Psoas muscle (tissue), 7 donors: ENCODE measurements at regions not wholly inside any gene's neighbourhood (a gene's known extent, or its start where the extent isn't known, plus 50 kb on each side); places are given as distances from the start of the nearest gene placed in this dataset.

Experiments
- ATAC-seq, 4 donors: fragments of 200-7000 bp; cut with Tn5 transposase; one replicate each; pipeline ENCODE4 v1.9.1; 2020; ENCODE audit warnings: moderate library complexity in 3 of 4, mild to moderate bottlenecking in 2 of 4
- DNase-seq, 2 donors: peaks; one replicate each; pipeline ENCODE4 v3.0.0-alpha.2; 2020
- H3K27ac ChIP-seq: fragments of 200-600 bp; one replicate; pipeline ENCODE4 v1.8.0; 2022
- H3K27me3 ChIP-seq, 3 donors: fragments of 200-600 bp in 1 of 3; one replicate each; pipeline versions ENCODE4 v1.6.1 to v1.8.0; 2013 to 2022; ENCODE audit warnings: low read length in 2 of 3, mild to moderate bottlenecking in 2 of 3, moderate library complexity in 1 of 3; ENCODE audit not compliant: insufficient read depth in 3 of 3
- H3K36me3 ChIP-seq, 2 donors: fragments of 200-600 bp in 1 of 2; one replicate each; pipeline versions ENCODE4 v1.6.1 to v1.8.0; 2013 to 2022; ENCODE audit warnings: low read depth in 1 of 2, mild to moderate bottlenecking in 1 of 2, moderate library complexity in 1 of 2; ENCODE audit not compliant: insufficient read depth in 1 of 2
- H3K4me1 ChIP-seq: fragments of 200-600 bp; one replicate; pipeline ENCODE4 v1.8.0; 2022
- H3K4me3 ChIP-seq: fragments of 200-600 bp; one replicate; pipeline ENCODE4 v1.8.0; 2022; ENCODE audit warnings: mild to moderate bottlenecking
- H3K9me3 ChIP-seq: fragments of 200-600 bp; one replicate; pipeline ENCODE4 v1.8.0; 2022
- CTCF ChIP-seq: fragments of 200-600 bp; IDR thresholded peaks from one replicate; pipeline ENCODE4 v1.8.0; 2022; ENCODE audit warnings: antibody characterized with exemption
- WGBS, 3 donors: extraction: QIAGEN DNeasy Blood & Tissue Kit; methylation state at CpG; one replicate each; pipeline versions ENCODE4 v1.1.6 to v1.1.7; 2013; 5-methylcytosine and 5-hydroxymethylcytosine counted together
- intact Hi-C, 2 donors: fragments of 100-400 bp; cut with DNase I; formaldehyde crosslinking; loops; one replicate each; pipeline versions ENCODE4 v1.11.0 to v1.14.2; 2022
- donor health status: healthy with polysubstance abuse.
- donor health status: DM: no; HTN: no; CAD: no; lungs with moderate emphysema.
- donor health status: Bipolar disorder and iron deficiency.
- donor health status: healthy.
- donor health status: DM: yes; HTN: yes; CAD: no.
- donor health status: DM: no; HTN: no; CAD: no.
- donor health status: DM: yes; HTN: yes; CAD: no.

- Histone ChIP-seq H3K36me3 (no peaks in the 10 kb centered on the region), H3K27me3 (peaks cover 0 to 8% (median 3%) of the 10 kb centered on the region in 3 donors), H3K4me3 (no peak overlapping the region), H3K9me3 (peaks cover 2% of the 10 kb centered on the region), H3K4me1 (no peaks in the 10 kb centered on the region), H3K27ac (no peak overlapping the region)
- TF ChIP-seq CTCF = no peak
- intact Hi-C loops = no loop called here
- no peak for DNase-seq
- no peak for ATAC-seq
- whole genome bisulfite sequencing, 3 donors = 64 to 69% (median 65%) methylated on average over 16 of the region's 16 CpGs
Observed at GRCh38 chr16:31819948-31820347, 53.7 kb upstream of the ZNF267 start.
